GM23338 (cell line): ENCODE measurements at regions not wholly inside any gene's neighbourhood (a gene's known extent, or its start where the extent isn't known, plus 50 kb on each side); places are given as distances from the start of the nearest gene placed in this dataset.
A peak's percentile ranks its signal among the peaks of the same experiment; 100 is the strongest.

Experiments used
- ATAC-seq: fragments of 200-7000 bp; cut with Tn5 transposase; 3 replicates; pipeline ENCODE4 v1.9.1; 2020
- DNase-seq: peaks from one replicate; pipeline ENCODE4 v3.0.0-alpha.2; 2015; ENCODE audit warnings: low spot score
- H2AFZ ChIP-seq: fragments of 200-600 bp; sonication (generic); 2 replicates; pipeline ENCODE4 v1.8.0; 2016; ENCODE audit warnings: antibody characterized with exemption, mild to moderate bottlenecking, moderate library complexity
- H3F3A ChIP-seq: fragments of 200-600 bp; sonication (generic); replicated peaks from 2 replicates; pipeline ENCODE4 v1.8.0; 2017; ENCODE audit warnings: antibody characterized with exemption, mixed run types, low read depth
- H3K27ac ChIP-seq: fragments of 200-600 bp; sonication (generic); 2 replicates; pipeline ENCODE4 v1.6.1; 2016; ENCODE audit warnings: low read depth
- H3K27me3 ChIP-seq: fragments of 200-600 bp; sonication (generic); 2 replicates; pipeline ENCODE4 v1.8.0; 2016; ENCODE audit warnings: mild to moderate bottlenecking, mixed run types, moderate library complexity; ENCODE audit not compliant: insufficient read depth
- H3K36me3 ChIP-seq: fragments of 200-600 bp; sonication (generic); 2 replicates; pipeline ENCODE4 v1.8.0; 2016; ENCODE audit warnings: mild to moderate bottlenecking; ENCODE audit not compliant: insufficient read depth
- H3K4me1 ChIP-seq: fragments of 200-600 bp; sonication (generic); 2 replicates; pipeline ENCODE4 v1.8.0; 2016; ENCODE audit warnings: mild to moderate bottlenecking, moderate library complexity; ENCODE audit not compliant: insufficient read depth
- H3K4me2 ChIP-seq: fragments of 200-600 bp; sonication (generic); 2 replicates; pipeline ENCODE4 v1.7.1; 2017; ENCODE audit warnings: mixed run types
- H3K4me3 ChIP-seq: fragments of 200-600 bp; sonication (generic); 2 replicates; pipeline ENCODE4 v1.6.1; 2016; ENCODE audit warnings: mixed run types
- H3K79me2 ChIP-seq: fragments of 200-600 bp; sonication (generic); replicated peaks from 2 replicates; pipeline ENCODE4 v1.8.0; 2017; ENCODE audit warnings: mild to moderate bottlenecking; ENCODE audit not compliant: insufficient read depth
- H3K9me2 ChIP-seq: fragments of 200-600 bp; sonication (generic); 2 replicates; pipeline ENCODE4 v1.8.0; 2017; ENCODE audit not compliant: insufficient read depth
- H4K20me1 ChIP-seq: fragments of 200-600 bp; sonication (generic); replicated peaks from 2 replicates; pipeline ENCODE4 v1.8.0; 2017; ENCODE audit warnings: mild to moderate bottlenecking; ENCODE audit not compliant: insufficient read depth
- H3K27ac Mint-ChIP-seq: 2 replicates; pipeline ENCODE4 v1.8.0; 2020; ENCODE audit warnings: inconsistent platforms, mild to moderate bottlenecking, moderate library complexity, mixed read lengths
- H3K27me3 Mint-ChIP-seq: 3 replicates; pipeline ENCODE4 v1.8.0; 2022; ENCODE audit warnings: low read depth, mild to moderate bottlenecking, moderate library complexity, mixed read lengths, inconsistent platforms; ENCODE audit not compliant: insufficient read depth, poor library complexity
- H3K36me3 Mint-ChIP-seq: 3 replicates; pipeline ENCODE4 v1.8.0; 2021; ENCODE audit warnings: low read depth, mild to moderate bottlenecking, inconsistent platforms, moderate library complexity, mixed read lengths
- H3K4me1 Mint-ChIP-seq: 3 replicates; pipeline ENCODE4 v1.8.0; 2020; ENCODE audit warnings: mild to moderate bottlenecking, inconsistent platforms, mixed read lengths
- H3K4me3 Mint-ChIP-seq: 3 replicates; pipeline ENCODE4 v1.8.0; 2021; ENCODE audit warnings: moderate library complexity, mild to moderate bottlenecking, inconsistent platforms, mixed read lengths
- H3K9me3 Mint-ChIP-seq: 3 replicates; pipeline ENCODE4 v1.8.0; 2020; ENCODE audit warnings: moderate library complexity, mild to moderate bottlenecking, inconsistent platforms, mixed read lengths
- CREB1 ChIP-seq: fragments of 250-450 bp; sonication (Bioruptor Pico); IDR thresholded peaks from 2 replicates; pipeline ENCODE4 v1.5.0; 2020; ENCODE audit warnings: low read depth, mild to moderate bottlenecking, moderate library complexity
- EZH2 ChIP-seq: fragments of 200-600 bp; sonication (generic); IDR thresholded peaks from one replicate; pipeline ENCODE4 v1.8.0; 2017; ENCODE audit warnings: antibody characterized with exemption, mild to moderate bottlenecking, low read depth; ENCODE audit not compliant: unreplicated experiment
- EZH2phosphoT487 ChIP-seq: fragments of 200-600 bp; sonication (generic); IDR thresholded peaks from one replicate; pipeline ENCODE4 v1.8.1; 2018; ENCODE audit warnings: antibody characterized with exemption; ENCODE audit not compliant: unreplicated experiment
- JUNB ChIP-seq: IDR thresholded peaks from one replicate; pipeline ENCODE4 v1.6.1; 2016; ENCODE audit warnings: antibody characterized with exemption; ENCODE audit not compliant: unreplicated experiment
- STAT1 ChIP-seq: IDR thresholded peaks from one replicate; pipeline ENCODE4 v1.6.1; 2016; ENCODE audit warnings: antibody characterized with exemption; ENCODE audit not compliant: unreplicated experiment
- ZNF114 ChIP-seq: fragments of 250-450 bp; sonication (Bioruptor Pico); IDR thresholded peaks from 2 replicates; pipeline ENCODE4 v1.5.0; 2020; ENCODE audit warnings: mild to moderate bottlenecking, moderate library complexity
- TF ChIP-seq, protein P1 (sequence below): IDR thresholded peaks from one replicate; pipeline ENCODE4 v1.6.1; 2018; ENCODE audit warnings: antibody characterized with exemption; ENCODE audit not compliant: unreplicated experiment
- TF ChIP-seq, protein P2 (sequence below), 2 experiments: fragments of 200-600 bp in 1 of 2; sonication (generic) in 1 of 2; conservative IDR thresholded peaks; 2 replicates each; pipeline versions ENCODE4 v1.5.1 to v1.6.1; 2016 to 2017; ENCODE audit warnings: antibody characterized with exemption in 2 of 2, low read depth in 2 of 2, mild to moderate bottlenecking in 2 of 2, moderate library complexity in 1 of 2
- TF ChIP-seq, protein P3 (sequence below): IDR thresholded peaks from 2 replicates; pipeline ENCODE4 v1.6.1; 2016; ENCODE audit warnings: antibody characterized with exemption

DNA sequence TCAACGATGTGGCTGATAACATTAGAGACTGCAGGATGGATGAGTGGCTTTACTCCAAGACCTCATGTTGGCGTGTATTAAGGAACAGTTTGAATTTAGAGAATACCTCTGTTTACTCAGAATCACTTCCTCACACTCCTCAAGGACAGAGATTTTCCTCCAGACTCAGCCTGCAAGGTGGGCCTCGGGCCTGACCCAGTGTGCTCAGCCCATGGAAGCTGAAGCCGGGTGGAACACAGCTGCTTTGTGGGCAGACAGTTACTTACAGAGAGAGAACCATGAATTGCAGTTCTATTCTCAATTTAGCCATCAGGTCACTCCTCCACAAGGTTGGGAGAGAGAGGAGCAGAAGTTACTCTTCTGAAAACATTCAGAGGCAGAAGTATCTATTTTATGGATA lies 135.8 kb downstream of the SNX19 start (continued):
- TF ChIP-seq STAT1 (no peak), EZH2phosphoT487 (no peak)
- TF ChIP-seq, protein P1, sequence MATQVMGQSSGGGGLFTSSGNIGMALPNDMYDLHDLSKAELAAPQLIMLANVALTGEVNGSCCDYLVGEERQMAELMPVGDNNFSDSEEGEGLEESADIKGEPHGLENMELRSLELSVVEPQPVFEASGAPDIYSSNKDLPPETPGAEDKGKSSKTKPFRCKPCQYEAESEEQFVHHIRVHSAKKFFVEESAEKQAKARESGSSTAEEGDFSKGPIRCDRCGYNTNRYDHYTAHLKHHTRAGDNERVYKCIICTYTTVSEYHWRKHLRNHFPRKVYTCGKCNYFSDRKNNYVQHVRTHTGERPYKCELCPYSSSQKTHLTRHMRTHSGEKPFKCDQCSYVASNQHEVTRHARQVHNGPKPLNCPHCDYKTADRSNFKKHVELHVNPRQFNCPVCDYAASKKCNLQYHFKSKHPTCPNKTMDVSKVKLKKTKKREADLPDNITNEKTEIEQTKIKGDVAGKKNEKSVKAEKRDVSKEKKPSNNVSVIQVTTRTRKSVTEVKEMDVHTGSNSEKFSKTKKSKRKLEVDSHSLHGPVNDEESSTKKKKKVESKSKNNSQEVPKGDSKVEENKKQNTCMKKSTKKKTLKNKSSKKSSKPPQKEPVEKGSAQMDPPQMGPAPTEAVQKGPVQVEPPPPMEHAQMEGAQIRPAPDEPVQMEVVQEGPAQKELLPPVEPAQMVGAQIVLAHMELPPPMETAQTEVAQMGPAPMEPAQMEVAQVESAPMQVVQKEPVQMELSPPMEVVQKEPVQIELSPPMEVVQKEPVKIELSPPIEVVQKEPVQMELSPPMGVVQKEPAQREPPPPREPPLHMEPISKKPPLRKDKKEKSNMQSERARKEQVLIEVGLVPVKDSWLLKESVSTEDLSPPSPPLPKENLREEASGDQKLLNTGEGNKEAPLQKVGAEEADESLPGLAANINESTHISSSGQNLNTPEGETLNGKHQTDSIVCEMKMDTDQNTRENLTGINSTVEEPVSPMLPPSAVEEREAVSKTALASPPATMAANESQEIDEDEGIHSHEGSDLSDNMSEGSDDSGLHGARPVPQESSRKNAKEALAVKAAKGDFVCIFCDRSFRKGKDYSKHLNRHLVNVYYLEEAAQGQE = no peak

DNA sequence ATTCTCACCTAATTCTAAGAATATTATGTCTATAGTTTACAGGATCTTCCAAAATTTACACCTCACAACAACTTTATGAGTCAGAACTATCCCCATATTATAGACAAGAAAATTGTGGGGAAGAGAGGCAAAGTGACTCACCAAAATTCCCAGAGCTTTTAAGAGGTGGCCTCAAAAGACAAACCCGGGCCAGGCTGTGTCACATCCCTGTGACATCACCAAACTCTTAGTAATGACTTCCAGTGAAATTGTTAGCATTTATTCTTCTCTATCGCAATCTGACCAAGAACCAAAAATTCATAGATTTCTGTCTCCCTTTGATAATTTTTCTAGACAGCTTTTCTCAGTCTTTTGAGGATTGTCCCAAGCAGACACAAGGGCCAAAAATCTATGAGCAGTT lies 134.3 kb downstream of the SNX19 start:
- Histone ChIP-seq H4K20me1 (no peaks in the 10 kb centered on the region), H3K4me2 (no peak overlapping the region), H3K4me1 (peaks cover 22% of the 10 kb centered on the region), H3K9me2 (no peaks in the 10 kb centered on the region; the same call in 1 of the 2 replicates), H3K36me3 (no peaks in the 10 kb centered on the region), H3F3A (no peaks in the 10 kb centered on the region), H3K4me3 (no peak overlapping the region), H3K27me3 (no peaks in the 10 kb centered on the region), H3K27ac (no peak overlapping the region), H2AFZ (peak overlapping the region; percentile 85; the same call in 1 of the 2 replicates), H3K79me2 (no peaks in the 10 kb centered on the region)
- H3K27me3 Mint-ChIP-seq = no peaks in the 10 kb centered on the region
- H3K4me3 Mint-ChIP-seq = no peak overlapping the region
- TF ChIP-seq EZH2phosphoT487 = no peak
- no peak for TF ChIP-seq ZNF114 (CRISPR knock-in tag)
- no peak for TF ChIP-seq STAT1
- TF ChIP-seq, protein P2, sequence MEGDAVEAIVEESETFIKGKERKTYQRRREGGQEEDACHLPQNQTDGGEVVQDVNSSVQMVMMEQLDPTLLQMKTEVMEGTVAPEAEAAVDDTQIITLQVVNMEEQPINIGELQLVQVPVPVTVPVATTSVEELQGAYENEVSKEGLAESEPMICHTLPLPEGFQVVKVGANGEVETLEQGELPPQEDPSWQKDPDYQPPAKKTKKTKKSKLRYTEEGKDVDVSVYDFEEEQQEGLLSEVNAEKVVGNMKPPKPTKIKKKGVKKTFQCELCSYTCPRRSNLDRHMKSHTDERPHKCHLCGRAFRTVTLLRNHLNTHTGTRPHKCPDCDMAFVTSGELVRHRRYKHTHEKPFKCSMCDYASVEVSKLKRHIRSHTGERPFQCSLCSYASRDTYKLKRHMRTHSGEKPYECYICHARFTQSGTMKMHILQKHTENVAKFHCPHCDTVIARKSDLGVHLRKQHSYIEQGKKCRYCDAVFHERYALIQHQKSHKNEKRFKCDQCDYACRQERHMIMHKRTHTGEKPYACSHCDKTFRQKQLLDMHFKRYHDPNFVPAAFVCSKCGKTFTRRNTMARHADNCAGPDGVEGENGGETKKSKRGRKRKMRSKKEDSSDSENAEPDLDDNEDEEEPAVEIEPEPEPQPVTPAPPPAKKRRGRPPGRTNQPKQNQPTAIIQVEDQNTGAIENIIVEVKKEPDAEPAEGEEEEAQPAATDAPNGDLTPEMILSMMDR (conservative IDR thresholded peaks at IDR 0.05; ENCODE audit: low read depth in 2 of 2) = no peak
- TF ChIP-seq, protein P3, sequence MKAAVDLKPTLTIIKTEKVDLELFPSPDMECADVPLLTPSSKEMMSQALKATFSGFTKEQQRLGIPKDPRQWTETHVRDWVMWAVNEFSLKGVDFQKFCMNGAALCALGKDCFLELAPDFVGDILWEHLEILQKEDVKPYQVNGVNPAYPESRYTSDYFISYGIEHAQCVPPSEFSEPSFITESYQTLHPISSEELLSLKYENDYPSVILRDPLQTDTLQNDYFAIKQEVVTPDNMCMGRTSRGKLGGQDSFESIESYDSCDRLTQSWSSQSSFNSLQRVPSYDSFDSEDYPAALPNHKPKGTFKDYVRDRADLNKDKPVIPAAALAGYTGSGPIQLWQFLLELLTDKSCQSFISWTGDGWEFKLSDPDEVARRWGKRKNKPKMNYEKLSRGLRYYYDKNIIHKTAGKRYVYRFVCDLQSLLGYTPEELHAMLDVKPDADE = no peak
- TF ChIP-seq JUNB = no peak
- TF ChIP-seq EZH2 = no peak
- no peak for TF ChIP-seq CREB1 (CRISPR knock-in tag)
- H3K27ac Mint-ChIP-seq = no peak overlapping the region
- peaks cover 16% of the 10 kb centered on the region for H3K4me1 Mint-ChIP-seq
- ATAC-seq (no peak), DNase-seq (no peak)
- H3K9me3 Mint-ChIP-seq = no peaks in the 10 kb centered on the region; the same call in 2 of the 3 replicates
- no peaks in the 10 kb centered on the region for H3K36me3 Mint-ChIP-seq
